ENCODE measurements at regions not wholly inside any gene's neighbourhood (a gene's known extent, or its start where the extent isn't known, plus 50 kb on each side); places are given as distances from the start of the nearest gene placed in this dataset.

DNA sequence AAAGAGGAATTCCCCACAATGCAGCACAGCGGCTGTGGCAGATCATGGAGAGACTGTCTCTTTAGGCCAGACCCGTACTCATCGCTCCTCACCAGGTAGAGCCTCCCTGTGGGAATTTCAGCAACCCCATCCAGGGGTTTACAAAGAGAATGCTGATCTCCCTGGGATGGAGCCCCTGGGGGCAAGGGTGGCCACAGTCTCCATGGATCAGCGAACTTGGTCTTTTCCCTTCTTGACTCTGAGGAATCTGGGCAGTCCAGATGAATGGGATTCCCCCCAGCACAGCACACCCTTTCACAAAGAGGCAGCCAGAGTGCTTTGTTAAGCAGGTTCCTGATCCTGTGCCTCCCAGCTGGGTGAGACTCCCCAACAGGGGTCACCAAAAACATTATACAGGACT is 108.7 kb upstream of the RGMB start:
- Histone ChIP-seq H3K36me3 (ENCODE audit: control insufficient read depth in 3 of 3, insufficient read depth in 3 of 3, low read length in 3 of 3) (no peaks in the 10 kb centered on the region), H3K9ac (ENCODE audit: low read depth in 1 of 3, low read length in 3 of 3) (no peak overlapping the region), H3K27ac (ENCODE audit: low read depth, low read length) (no peak overlapping the region), H3K4me1 (ENCODE audit: control insufficient read depth in 3 of 3, insufficient read depth in 3 of 3, low read length in 3 of 3) (no peaks in the 10 kb centered on the region), H3K27me3 (ENCODE audit: control insufficient read depth in 3 of 3, insufficient read depth in 3 of 3, low read length in 3 of 3) (no peaks in the 10 kb centered on the region), H3K9me3 (ENCODE audit: control insufficient read depth in 3 of 3, low read length in 3 of 3) (peaks cover 0 to 3% (median 0%) of the 10 kb centered on the region in 3 donors), H3K4me3 (ENCODE audit: low read length in 3 of 3) (no peak overlapping the region)

GRCh38 chr5:98679963-98680362 is 93.5 kb upstream of the RGMB start:
- H3K27me3 ChIP-seq (ENCODE audit: control insufficient read depth in 3 of 3, insufficient read depth in 3 of 3, low read length in 3 of 3) = no peaks in the 10 kb centered on the region
- no peak overlapping the region for H3K4me3 ChIP-seq (ENCODE audit: low read length in 3 of 3)
- H3K4me1 ChIP-seq (ENCODE audit: control insufficient read depth in 3 of 3, insufficient read depth in 3 of 3, low read length in 3 of 3) = no peaks in the 10 kb centered on the region
- no peaks in the 10 kb centered on the region for H3K9me3 ChIP-seq (ENCODE audit: control insufficient read depth in 3 of 3, low read length in 3 of 3)
- H3K27ac ChIP-seq (ENCODE audit: low read depth, low read length) = no peak overlapping the region
- no peaks in the 10 kb centered on the region for H3K36me3 ChIP-seq (ENCODE audit: control insufficient read depth in 3 of 3, insufficient read depth in 3 of 3, low read length in 3 of 3)
- no peak overlapping the region for H3K9ac ChIP-seq (ENCODE audit: low read depth in 1 of 3, low read length in 3 of 3)

DNA sequence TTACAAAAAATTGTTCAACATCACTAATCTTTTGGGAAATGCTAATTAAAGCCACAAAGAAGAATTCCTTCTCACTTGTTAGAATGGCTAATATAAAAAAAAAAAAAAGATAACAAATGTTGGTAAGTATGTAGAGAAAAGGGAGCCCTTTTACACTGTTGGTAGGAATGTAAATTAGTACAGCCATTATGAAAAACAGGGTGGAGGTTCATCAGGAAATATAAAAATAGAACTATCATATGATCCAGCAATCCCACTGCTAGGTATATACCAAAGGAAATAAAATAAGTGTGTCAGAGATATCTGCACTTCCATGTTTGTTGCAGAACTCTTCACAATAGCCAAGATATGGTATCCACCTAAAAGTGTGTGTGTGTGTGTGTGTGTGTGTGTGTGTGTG is 83.5 kb upstream of the RGMB start:
- H3K9me3 ChIP-seq (ENCODE audit: control insufficient read depth in 3 of 3, low read length in 3 of 3) = peaks cover 0 to 8% (median 5%) of the 10 kb centered on the region in 3 donors
- no peaks in the 10 kb centered on the region for H3K4me1 ChIP-seq (ENCODE audit: control insufficient read depth in 3 of 3, insufficient read depth in 3 of 3, low read length in 3 of 3)
- no peak overlapping the region for H3K27ac ChIP-seq (ENCODE audit: low read depth, low read length)
- H3K27me3 ChIP-seq (ENCODE audit: control insufficient read depth in 3 of 3, insufficient read depth in 3 of 3, low read length in 3 of 3) = no peaks in the 10 kb centered on the region
- no peak overlapping the region for H3K4me3 ChIP-seq (ENCODE audit: low read length in 3 of 3)
- no peak overlapping the region for H3K9ac ChIP-seq (ENCODE audit: low read depth in 1 of 3, low read length in 3 of 3)
- H3K36me3 ChIP-seq (ENCODE audit: control insufficient read depth in 3 of 3, insufficient read depth in 3 of 3, low read length in 3 of 3) = no peaks in the 10 kb centered on the region

DNA sequence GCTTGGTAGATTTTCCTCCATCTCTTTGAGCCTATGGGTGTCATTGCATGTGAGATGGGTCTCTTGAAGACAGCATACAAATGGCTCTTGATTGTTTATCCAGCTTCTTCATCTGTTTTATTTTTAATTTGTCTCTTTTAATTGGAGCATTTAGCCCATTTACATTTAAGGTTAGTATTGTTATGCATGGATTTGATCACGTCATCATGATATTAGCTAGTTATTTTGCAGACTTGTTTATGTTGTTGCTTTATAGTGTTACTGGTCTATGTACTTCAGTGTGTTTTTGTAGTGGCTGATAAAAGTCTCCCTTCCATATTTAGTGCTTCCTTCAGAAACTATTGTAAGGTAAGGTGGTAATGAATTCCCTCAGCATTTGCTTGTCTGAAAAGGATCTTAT is 78.6 kb upstream of the RGMB start:
- H3K36me3 ChIP-seq (ENCODE audit: control insufficient read depth in 3 of 3, insufficient read depth in 3 of 3, low read length in 3 of 3) = no peaks in the 10 kb centered on the region
- H3K9ac ChIP-seq (ENCODE audit: low read depth in 1 of 3, low read length in 3 of 3) = no peak overlapping the region
- H3K4me1 ChIP-seq (ENCODE audit: control insufficient read depth in 3 of 3, insufficient read depth in 3 of 3, low read length in 3 of 3) = no peaks in the 10 kb centered on the region
- no peak overlapping the region for H3K4me3 ChIP-seq (ENCODE audit: low read length in 3 of 3)
- H3K27me3 ChIP-seq (ENCODE audit: control insufficient read depth in 3 of 3, insufficient read depth in 3 of 3, low read length in 3 of 3) = no peaks in the 10 kb centered on the region
- peaks cover 0 to 10% (median 5%) of the 10 kb centered on the region in 3 donors for H3K9me3 ChIP-seq (ENCODE audit: control insufficient read depth in 3 of 3, low read length in 3 of 3)
- no peak overlapping the region for H3K27ac ChIP-seq (ENCODE audit: low read depth, low read length)

DNA sequence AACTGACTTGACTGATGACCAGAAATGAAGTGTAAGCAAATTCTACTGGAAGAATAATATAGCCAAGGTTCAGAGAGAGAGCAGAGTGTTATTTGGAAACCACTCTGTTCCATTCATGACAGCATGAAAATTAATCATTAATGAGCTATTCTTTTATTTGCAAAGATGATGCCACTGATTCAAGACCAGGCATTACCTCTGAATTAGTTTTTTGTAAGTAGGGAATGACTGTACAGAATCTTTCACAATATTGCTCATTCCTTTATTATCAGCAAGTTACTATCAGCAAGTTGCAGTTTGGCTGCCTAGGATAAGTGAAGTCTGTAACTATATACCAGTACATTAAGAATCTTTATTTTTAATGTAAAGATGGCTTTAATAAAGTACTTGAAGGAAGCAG is 75.1 kb upstream of the RGMB start:
- H3K4me1 ChIP-seq (ENCODE audit: control insufficient read depth in 3 of 3, insufficient read depth in 3 of 3, low read length in 3 of 3) = no peaks in the 10 kb centered on the region
- H3K9ac ChIP-seq (ENCODE audit: low read depth in 1 of 3, low read length in 3 of 3) = no peak overlapping the region
- no peak overlapping the region for H3K4me3 ChIP-seq (ENCODE audit: low read length in 3 of 3)
- no peak overlapping the region for H3K27ac ChIP-seq (ENCODE audit: low read depth, low read length)
- peaks cover 0 to 5% (median 2%) of the 10 kb centered on the region in 3 donors for H3K9me3 ChIP-seq (ENCODE audit: control insufficient read depth in 3 of 3, low read length in 3 of 3)
- H3K27me3 ChIP-seq (ENCODE audit: control insufficient read depth in 3 of 3, insufficient read depth in 3 of 3, low read length in 3 of 3) = no peaks in the 10 kb centered on the region
- H3K36me3 ChIP-seq (ENCODE audit: control insufficient read depth in 3 of 3, insufficient read depth in 3 of 3, low read length in 3 of 3) = no peaks in the 10 kb centered on the region

DNA sequence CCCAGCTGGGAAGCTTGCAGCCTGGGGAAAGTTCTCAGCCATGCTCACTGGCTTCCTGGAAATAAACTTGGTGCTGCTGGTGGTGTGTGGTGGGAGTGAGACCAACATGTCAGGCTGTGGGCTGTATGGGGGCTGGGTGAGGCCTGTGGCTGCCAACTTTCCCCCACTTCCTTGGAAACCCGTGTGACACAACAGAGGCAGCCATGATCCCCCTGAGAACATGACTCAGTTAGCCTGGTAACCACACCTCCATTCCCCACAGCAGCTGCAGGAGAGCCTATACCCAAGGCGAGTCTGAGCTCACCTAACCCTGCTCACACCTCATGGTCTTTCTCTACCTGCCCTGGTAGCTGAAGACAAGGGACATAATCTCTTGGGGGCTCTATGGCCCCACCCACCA is 72.7 kb upstream of the RGMB start:
- Histone ChIP-seq H3K27ac (ENCODE audit: low read depth, low read length) (no peak overlapping the region), H3K4me1 (ENCODE audit: control insufficient read depth in 3 of 3, insufficient read depth in 3 of 3, low read length in 3 of 3) (no peaks in the 10 kb centered on the region), H3K9me3 (ENCODE audit: control insufficient read depth in 3 of 3, low read length in 3 of 3) (no peaks in the 10 kb centered on the region), H3K4me3 (ENCODE audit: low read length in 3 of 3) (no peak overlapping the region), H3K27me3 (ENCODE audit: control insufficient read depth in 3 of 3, insufficient read depth in 3 of 3, low read length in 3 of 3) (no peaks in the 10 kb centered on the region), H3K36me3 (ENCODE audit: control insufficient read depth in 3 of 3, insufficient read depth in 3 of 3, low read length in 3 of 3) (no peaks in the 10 kb centered on the region), H3K9ac (ENCODE audit: low read depth in 1 of 3, low read length in 3 of 3) (no peak overlapping the region)

DNA sequence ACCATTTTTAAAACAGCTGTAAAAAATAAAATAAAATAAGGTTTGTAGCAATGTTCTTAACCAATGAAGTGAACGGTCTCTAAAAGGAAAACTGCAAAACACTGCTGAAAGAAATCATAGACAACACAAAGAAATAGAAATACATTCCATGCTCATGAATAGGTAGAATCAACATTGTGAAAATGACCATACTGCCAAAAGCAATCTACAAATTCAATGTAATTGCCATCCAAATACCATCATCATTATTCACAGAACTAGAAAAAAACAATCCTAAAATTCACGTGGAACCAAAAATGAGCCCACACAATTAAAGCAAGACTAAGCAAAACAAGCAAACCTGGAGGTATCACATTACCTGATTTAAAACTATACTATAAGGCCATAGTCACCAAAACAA is 67.6 kb upstream of the RGMB start:
- no peak overlapping the region for H3K27ac ChIP-seq (ENCODE audit: low read depth, low read length)
- no peak overlapping the region for H3K9ac ChIP-seq (ENCODE audit: low read depth in 1 of 3, low read length in 3 of 3)
- H3K9me3 ChIP-seq (ENCODE audit: control insufficient read depth in 3 of 3, low read length in 3 of 3) = no peaks in the 10 kb centered on the region
- H3K27me3 ChIP-seq (ENCODE audit: control insufficient read depth in 3 of 3, insufficient read depth in 3 of 3, low read length in 3 of 3) = no peaks in the 10 kb centered on the region
- H3K4me1 ChIP-seq (ENCODE audit: control insufficient read depth in 3 of 3, insufficient read depth in 3 of 3, low read length in 3 of 3) = no peaks in the 10 kb centered on the region
- H3K4me3 ChIP-seq (ENCODE audit: low read length in 3 of 3) = no peak overlapping the region
- H3K36me3 ChIP-seq (ENCODE audit: control insufficient read depth in 3 of 3, insufficient read depth in 3 of 3, low read length in 3 of 3) = no peaks in the 10 kb centered on the region

DNA sequence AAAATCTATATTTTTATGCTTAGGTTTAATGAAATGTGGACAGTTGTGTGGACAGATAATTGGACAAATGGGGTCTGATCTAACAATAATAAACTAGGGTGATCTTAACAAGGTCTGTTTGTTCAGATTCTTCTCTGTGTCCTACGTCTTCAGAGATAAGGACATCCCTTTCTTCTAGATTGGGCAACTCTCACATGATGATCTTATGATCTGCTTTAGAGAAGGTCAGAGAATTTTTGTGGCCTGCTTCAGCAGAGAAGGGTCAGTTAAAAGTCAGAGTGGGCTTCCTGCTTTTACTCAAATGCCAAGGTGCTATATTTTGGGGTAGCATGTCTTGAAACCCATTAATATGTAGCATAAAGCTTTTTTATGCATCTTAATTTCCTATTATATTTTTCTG is 63.8 kb upstream of the RGMB start:
- Histone ChIP-seq H3K4me1 (ENCODE audit: control insufficient read depth in 3 of 3, insufficient read depth in 3 of 3, low read length in 3 of 3) (no peaks in the 10 kb centered on the region), H3K27ac (ENCODE audit: low read depth, low read length) (no peak overlapping the region), H3K9me3 (ENCODE audit: control insufficient read depth in 3 of 3, low read length in 3 of 3) (no peaks in the 10 kb centered on the region), H3K27me3 (ENCODE audit: control insufficient read depth in 3 of 3, insufficient read depth in 3 of 3, low read length in 3 of 3) (no peaks in the 10 kb centered on the region), H3K4me3 (ENCODE audit: low read length in 3 of 3) (no peak overlapping the region), H3K9ac (ENCODE audit: low read depth in 1 of 3, low read length in 3 of 3) (no peak overlapping the region), H3K36me3 (ENCODE audit: control insufficient read depth in 3 of 3, insufficient read depth in 3 of 3, low read length in 3 of 3) (no peaks in the 10 kb centered on the region)

DNA sequence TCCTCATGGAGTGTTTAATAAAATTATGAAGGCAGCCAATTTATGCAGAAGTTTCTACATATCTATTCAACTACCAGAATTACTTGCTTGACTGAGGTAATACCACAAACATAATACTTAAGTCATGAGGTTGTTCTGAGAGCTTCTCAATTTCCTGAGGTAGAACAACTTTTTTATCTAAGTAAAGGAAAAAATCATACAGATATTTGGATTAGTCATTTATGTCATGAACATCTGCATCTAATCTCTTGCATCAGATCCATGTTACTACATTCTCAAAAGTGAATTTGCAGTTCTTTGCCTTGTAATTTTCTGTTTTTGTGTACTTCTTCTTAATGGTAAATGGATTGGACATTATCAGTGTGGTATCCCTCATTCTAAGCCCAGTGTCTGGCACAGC is 60.4 kb upstream of the RGMB start:
- Histone ChIP-seq H3K4me1 (ENCODE audit: control insufficient read depth in 3 of 3, insufficient read depth in 3 of 3, low read length in 3 of 3) (no peaks in the 10 kb centered on the region), H3K36me3 (ENCODE audit: control insufficient read depth in 3 of 3, insufficient read depth in 3 of 3, low read length in 3 of 3) (no peaks in the 10 kb centered on the region), H3K9ac (ENCODE audit: low read depth in 1 of 3, low read length in 3 of 3) (no peak overlapping the region), H3K27me3 (ENCODE audit: control insufficient read depth in 3 of 3, insufficient read depth in 3 of 3, low read length in 3 of 3) (no peaks in the 10 kb centered on the region), H3K9me3 (ENCODE audit: control insufficient read depth in 3 of 3, low read length in 3 of 3) (no peaks in the 10 kb centered on the region), H3K27ac (ENCODE audit: low read depth, low read length) (no peak overlapping the region), H3K4me3 (ENCODE audit: low read length in 3 of 3) (no peak overlapping the region)

GRCh38 chr5:98713856-98714255 is 59.6 kb upstream of the RGMB start:
- Histone ChIP-seq H3K27me3 (ENCODE audit: control insufficient read depth in 3 of 3, insufficient read depth in 3 of 3, low read length in 3 of 3) (no peaks in the 10 kb centered on the region), H3K9ac (ENCODE audit: low read depth in 1 of 3, low read length in 3 of 3) (no peak overlapping the region), H3K9me3 (ENCODE audit: control insufficient read depth in 3 of 3, low read length in 3 of 3) (no peaks in the 10 kb centered on the region), H3K36me3 (ENCODE audit: control insufficient read depth in 3 of 3, insufficient read depth in 3 of 3, low read length in 3 of 3) (no peaks in the 10 kb centered on the region), H3K4me3 (ENCODE audit: low read length in 3 of 3) (no peak overlapping the region), H3K4me1 (ENCODE audit: control insufficient read depth in 3 of 3, insufficient read depth in 3 of 3, low read length in 3 of 3) (no peaks in the 10 kb centered on the region), H3K27ac (ENCODE audit: low read depth, low read length) (no peak overlapping the region)

GRCh38 chr5:98714710-98715288 is 58.7 kb upstream of the RGMB start:
- Histone ChIP-seq H3K4me1 (ENCODE audit: control insufficient read depth in 3 of 3, insufficient read depth in 3 of 3, low read length in 3 of 3) (no peaks in the 10 kb centered on the region), H3K36me3 (ENCODE audit: control insufficient read depth in 3 of 3, insufficient read depth in 3 of 3, low read length in 3 of 3) (no peaks in the 10 kb centered on the region), H3K9me3 (ENCODE audit: control insufficient read depth in 3 of 3, low read length in 3 of 3) (no peaks in the 10 kb centered on the region), H3K4me3 (ENCODE audit: low read length in 3 of 3) (no peak overlapping the region), H3K27ac (ENCODE audit: low read depth, low read length) (no peak overlapping the region), H3K27me3 (ENCODE audit: control insufficient read depth in 3 of 3, insufficient read depth in 3 of 3, low read length in 3 of 3) (no peaks in the 10 kb centered on the region), H3K9ac (ENCODE audit: low read depth in 1 of 3, low read length in 3 of 3) (no peak overlapping the region)

Measured in skeletal muscle tissue (tissue), 3 donors.